ENCODE measurements at regions not wholly inside any gene's neighbourhood (a gene's known extent, or its start where the extent isn't known, plus 50 kb on each side); places are given as distances from the start of the nearest gene placed in this dataset.

DNA sequence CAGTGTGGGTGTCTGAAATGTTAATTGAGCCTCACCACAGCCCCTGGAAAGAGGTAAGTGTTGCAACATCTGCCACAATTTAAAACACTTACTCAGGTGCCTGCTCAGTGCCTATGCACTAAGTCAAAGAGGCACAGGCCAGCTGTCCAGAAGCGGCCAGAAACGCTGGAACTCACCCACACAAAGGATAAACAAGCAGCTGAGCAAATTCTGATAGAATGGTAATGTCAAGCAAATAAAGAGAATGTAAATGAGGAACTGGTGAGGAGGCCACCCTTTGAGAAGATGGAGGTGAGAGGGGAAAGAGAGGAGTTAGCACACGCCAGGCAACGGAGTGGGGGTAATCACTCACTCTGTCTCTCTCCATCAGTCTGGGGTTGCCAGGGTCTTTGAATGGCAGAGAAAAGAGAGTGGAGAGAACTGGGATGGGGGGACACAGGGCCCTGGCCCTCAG lies 67.7 kb upstream of the SERP2 start (continued):
- TF ChIP-seq REST (IDR thresholded peaks at IDR 0.05; ENCODE audit: unreplicated experiment): no peak
- TF ChIP-seq ZNF114 (CRISPR knock-in tag; IDR thresholded peaks at IDR 0.05): no peak
- TF ChIP-seq ETS1 (IDR thresholded peaks at IDR 0.05): no peak

- Histone ChIP-seq H3K27me3 (ENCODE audit: insufficient read depth) (peaks cover 36% of the 10 kb centered on the region), H3K4me3 (peak overlapping the region; percentile 40), H3K4me2 (peak overlapping the region; percentile 69), H3F3A (replicated peaks; ENCODE audit: low read depth) (0 out of 2 replicates have a peak, but pooled peaks cover 11% of the 10 kb centered on the region), H4K20me1 (replicated peaks; ENCODE audit: insufficient read depth) (no peaks in the 10 kb centered on the region), H3K4me1 (ENCODE audit: insufficient read depth) (peaks cover 34% of the 10 kb centered on the region), H3K27ac (ENCODE audit: low read depth) (no peak overlapping the region), H3K9me2 (ENCODE audit: insufficient read depth) (peaks cover 15% of the 10 kb centered on the region; the same call in 1 of the 2 replicates), H3K79me2 (replicated peaks; ENCODE audit: insufficient read depth) (no peaks in the 10 kb centered on the region), H3K36me3 (ENCODE audit: insufficient read depth) (no peaks in the 10 kb centered on the region), H2AFZ (peak overlapping the region; percentile 74; the same call in 1 of the 2 replicates)
- Mint-ChIP-seq H3K36me3 (ENCODE audit: low read depth) (no peaks in the 10 kb centered on the region), H3K27ac (peak overlapping the region; percentile 39; the same call in 1 of the 2 replicates), H3K9me3 (no peaks in the 10 kb centered on the region), H3K4me3 (peak overlapping the region; percentile 63), H3K4me1 (peaks cover 38% of the 10 kb centered on the region), H3K27me3 (ENCODE audit: insufficient read depth, low read depth, poor library complexity) (peaks cover 23% of the 10 kb centered on the region)
- ATAC-seq: peak; percentile 89
- peak; percentile 62 for DNase-seq (ENCODE audit: low spot score)
- TF ChIP-seq EZH2phosphoT487 (IDR thresholded peaks at IDR 0.05; ENCODE audit: unreplicated experiment) (no peak), ZNF462 (CRISPR knock-in tag; IDR thresholded peaks at IDR 0.05) (no peak), STAT1 (IDR thresholded peaks at IDR 0.05; ENCODE audit: unreplicated experiment) (no peak), ZNF114 (CRISPR knock-in tag; IDR thresholded peaks at IDR 0.05) (no peak), NANOG (IDR thresholded peaks at IDR 0.05; ENCODE audit: borderline replicate concordance) (no peak), ETS1 (IDR thresholded peaks at IDR 0.05) (no peak), EZH2 (IDR thresholded peaks at IDR 0.05; ENCODE audit: low read depth, unreplicated experiment) (no peak)
Observed at GRCh38 chr13:44306371-44307192, 67.0 kb upstream of the SERP2 start.
